ENCODE measurements at regions not wholly inside any gene's neighbourhood (a gene's known extent, or its start where the extent isn't known, plus 50 kb on each side); places are given as distances from the start of the nearest gene placed in this dataset.

- no peaks in the 10 kb centered on the region for H3K9me3 ChIP-seq
- intact Hi-C loops (cut with DNase I) = no loop called here
- H3K27ac ChIP-seq = no peak overlapping the region
- H3K27me3 ChIP-seq = no peaks in the 10 kb centered on the region
- no peak overlapping the region for H3K4me3 ChIP-seq
- WGBS, 2 donors = 32 to 46% methylated on average over 3 of the region's 3 CpGs
- TF ChIP-seq, protein P1, sequence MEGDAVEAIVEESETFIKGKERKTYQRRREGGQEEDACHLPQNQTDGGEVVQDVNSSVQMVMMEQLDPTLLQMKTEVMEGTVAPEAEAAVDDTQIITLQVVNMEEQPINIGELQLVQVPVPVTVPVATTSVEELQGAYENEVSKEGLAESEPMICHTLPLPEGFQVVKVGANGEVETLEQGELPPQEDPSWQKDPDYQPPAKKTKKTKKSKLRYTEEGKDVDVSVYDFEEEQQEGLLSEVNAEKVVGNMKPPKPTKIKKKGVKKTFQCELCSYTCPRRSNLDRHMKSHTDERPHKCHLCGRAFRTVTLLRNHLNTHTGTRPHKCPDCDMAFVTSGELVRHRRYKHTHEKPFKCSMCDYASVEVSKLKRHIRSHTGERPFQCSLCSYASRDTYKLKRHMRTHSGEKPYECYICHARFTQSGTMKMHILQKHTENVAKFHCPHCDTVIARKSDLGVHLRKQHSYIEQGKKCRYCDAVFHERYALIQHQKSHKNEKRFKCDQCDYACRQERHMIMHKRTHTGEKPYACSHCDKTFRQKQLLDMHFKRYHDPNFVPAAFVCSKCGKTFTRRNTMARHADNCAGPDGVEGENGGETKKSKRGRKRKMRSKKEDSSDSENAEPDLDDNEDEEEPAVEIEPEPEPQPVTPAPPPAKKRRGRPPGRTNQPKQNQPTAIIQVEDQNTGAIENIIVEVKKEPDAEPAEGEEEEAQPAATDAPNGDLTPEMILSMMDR (IDR thresholded peaks at IDR 0.05) = no peak
- no peak for TF ChIP-seq POLR2A (IDR thresholded peaks at IDR 0.05)
- no peak for DNase-seq
- no peaks in the 10 kb centered on the region for H3K36me3 ChIP-seq
- no peaks in the 10 kb centered on the region for H3K4me1 ChIP-seq
Observed at GRCh38 chr7:19470031-19470430, 238.8 kb downstream of the POLR1F start.

DNA sequence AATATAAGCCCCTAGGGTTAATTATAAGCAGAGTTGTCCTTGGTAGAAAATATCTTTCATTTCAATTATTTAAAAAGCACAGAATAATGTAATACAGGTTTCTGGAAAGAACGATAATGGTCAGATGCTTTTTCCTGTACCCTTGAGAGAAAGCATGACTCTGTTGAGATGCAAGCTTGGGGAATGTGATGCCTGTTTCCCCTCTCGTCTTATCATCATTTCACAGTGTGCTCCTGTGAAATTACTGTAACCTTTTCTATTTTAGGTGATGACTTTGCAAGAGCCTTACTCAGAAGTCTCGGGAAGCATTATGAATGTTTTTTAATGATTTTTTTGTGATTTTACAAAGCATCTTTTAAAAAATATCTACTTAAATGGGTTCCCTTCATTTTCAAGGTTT, 243.0 kb downstream of the POLR1F start:
- WGBS, 2 donors = 62 to 64% methylated on average over 3 of the region's 3 CpGs
- Histone ChIP-seq H3K27me3 (no peaks in the 10 kb centered on the region), H3K36me3 (no peaks in the 10 kb centered on the region), H3K4me3 (no peak overlapping the region), H3K4me1 (no peaks in the 10 kb centered on the region), H3K9me3 (no peaks in the 10 kb centered on the region), H3K27ac (no peak overlapping the region)
- intact Hi-C loops (cut with DNase I) = no loop called here
- no peak for TF ChIP-seq POLR2A (IDR thresholded peaks at IDR 0.05)
- TF ChIP-seq, protein P1 (IDR thresholded peaks at IDR 0.05) = no peak
- no peak for DNase-seq

GRCh38 chr7:19464751-19465150, 244.1 kb downstream of the POLR1F start:
- Histone ChIP-seq H3K4me1 (no peaks in the 10 kb centered on the region), H3K27ac (no peak overlapping the region), H3K4me3 (no peak overlapping the region), H3K36me3 (no peaks in the 10 kb centered on the region), H3K27me3 (no peaks in the 10 kb centered on the region), H3K9me3 (no peaks in the 10 kb centered on the region)
- TF ChIP-seq, protein P1 (IDR thresholded peaks at IDR 0.05) = no peak
- TF ChIP-seq POLR2A (IDR thresholded peaks at IDR 0.05) = no peak
- no peak for DNase-seq
- 87% methylated on average over 4 of the region's 4 CpGs for WGBS, 2 donors
- intact Hi-C loops (cut with DNase I) = no loop called here

DNA sequence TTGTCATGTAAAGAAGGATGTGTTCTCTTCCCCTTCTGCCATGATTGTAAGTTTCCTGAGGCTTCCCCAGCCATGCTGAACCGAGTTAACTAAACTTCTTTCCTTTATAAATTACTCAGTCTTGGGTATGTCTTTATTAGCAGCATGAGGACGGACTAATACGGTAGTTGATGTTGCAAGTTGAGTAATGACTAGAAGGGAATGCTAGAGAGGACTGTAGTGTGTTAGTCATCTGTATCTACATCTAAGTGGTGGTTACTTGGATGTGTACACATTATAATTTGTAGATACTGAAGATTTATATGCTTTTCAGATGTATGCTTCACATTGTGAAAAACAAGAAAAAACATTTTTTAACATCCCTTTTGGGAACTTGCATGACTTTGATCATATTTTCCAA, 244.6 kb downstream of the POLR1F start:
- no peak for DNase-seq
- no peak overlapping the region for H3K4me3 ChIP-seq
- intact Hi-C loops (cut with DNase I) = no loop called here
- H3K9me3 ChIP-seq = no peaks in the 10 kb centered on the region
- TF ChIP-seq, protein P1 (IDR thresholded peaks at IDR 0.05) = no peak
- no peak for TF ChIP-seq POLR2A (IDR thresholded peaks at IDR 0.05)
- H3K27me3 ChIP-seq = no peaks in the 10 kb centered on the region
- no peak overlapping the region for H3K27ac ChIP-seq
- H3K36me3 ChIP-seq = no peaks in the 10 kb centered on the region
- H3K4me1 ChIP-seq = no peaks in the 10 kb centered on the region
- WGBS, 2 donors = 66 to 74% methylated on average over 3 of the region's 3 CpGs

DNA sequence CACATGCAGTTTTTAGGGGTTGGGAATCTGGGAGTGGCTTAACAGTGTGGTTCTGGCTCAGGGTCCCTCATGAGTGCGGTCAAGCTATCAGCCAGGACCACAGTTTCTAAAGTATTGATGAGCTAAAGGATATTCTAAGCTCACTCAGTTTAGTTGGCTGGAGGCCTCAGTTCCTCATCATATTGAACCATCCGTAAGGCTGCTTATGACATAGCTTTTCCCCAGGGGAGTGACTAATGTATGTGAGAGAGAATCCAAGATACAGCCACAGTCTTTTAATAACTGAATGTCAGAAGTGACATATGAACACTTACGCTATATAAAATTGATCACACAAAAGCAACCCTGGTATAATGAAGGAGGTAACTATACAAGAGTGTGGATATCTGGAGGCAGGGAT, 245.3 kb downstream of the POLR1F start:
- no peaks in the 10 kb centered on the region for H3K9me3 ChIP-seq
- no peak overlapping the region for H3K4me3 ChIP-seq
- TF ChIP-seq, protein P1 (IDR thresholded peaks at IDR 0.05) = no peak
- no peak for TF ChIP-seq POLR2A (IDR thresholded peaks at IDR 0.05)
- no peaks in the 10 kb centered on the region for H3K27me3 ChIP-seq
- no peaks in the 10 kb centered on the region for H3K36me3 ChIP-seq
- no peaks in the 10 kb centered on the region for H3K4me1 ChIP-seq
- WGBS, 2 donors = 73 to 83% methylated on average over 3 of the region's 3 CpGs
- no peak overlapping the region for H3K27ac ChIP-seq
- no peak for DNase-seq
- intact Hi-C loops (cut with DNase I) = no loop called here

Measured in esophagus squamous epithelium (tissue), 5 donors.